ENCODE measurements at regions not wholly inside any gene's neighbourhood (a gene's known extent, or its start where the extent isn't known, plus 50 kb on each side); places are given as distances from the start of the nearest gene placed in this dataset.

DNA sequence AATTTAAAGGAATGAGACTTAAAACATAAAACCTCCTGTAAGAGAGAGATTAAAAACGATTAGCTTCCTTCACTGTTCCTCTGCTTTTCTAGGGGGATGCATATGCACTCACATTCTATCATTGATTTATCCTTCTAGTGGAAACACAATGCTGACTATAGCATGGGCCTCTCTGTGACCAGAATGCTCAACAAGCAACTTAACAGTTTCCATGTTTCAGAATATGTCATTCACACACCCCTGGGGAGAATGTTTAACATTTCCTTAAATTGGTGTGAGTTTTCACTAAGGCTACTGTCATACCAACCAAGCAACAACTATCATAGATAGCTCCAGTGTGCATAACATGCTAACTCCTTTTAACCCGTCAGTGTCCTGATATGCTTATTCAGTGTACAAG is 337.9 kb upstream of the GRM7 start:
- TF ChIP-seq EZH2 (IDR thresholded peaks at IDR 0.05; ENCODE audit: borderline replicate concordance, low read depth, low read length, severe bottlenecking): no peak
- TF ChIP-seq, protein P1, sequence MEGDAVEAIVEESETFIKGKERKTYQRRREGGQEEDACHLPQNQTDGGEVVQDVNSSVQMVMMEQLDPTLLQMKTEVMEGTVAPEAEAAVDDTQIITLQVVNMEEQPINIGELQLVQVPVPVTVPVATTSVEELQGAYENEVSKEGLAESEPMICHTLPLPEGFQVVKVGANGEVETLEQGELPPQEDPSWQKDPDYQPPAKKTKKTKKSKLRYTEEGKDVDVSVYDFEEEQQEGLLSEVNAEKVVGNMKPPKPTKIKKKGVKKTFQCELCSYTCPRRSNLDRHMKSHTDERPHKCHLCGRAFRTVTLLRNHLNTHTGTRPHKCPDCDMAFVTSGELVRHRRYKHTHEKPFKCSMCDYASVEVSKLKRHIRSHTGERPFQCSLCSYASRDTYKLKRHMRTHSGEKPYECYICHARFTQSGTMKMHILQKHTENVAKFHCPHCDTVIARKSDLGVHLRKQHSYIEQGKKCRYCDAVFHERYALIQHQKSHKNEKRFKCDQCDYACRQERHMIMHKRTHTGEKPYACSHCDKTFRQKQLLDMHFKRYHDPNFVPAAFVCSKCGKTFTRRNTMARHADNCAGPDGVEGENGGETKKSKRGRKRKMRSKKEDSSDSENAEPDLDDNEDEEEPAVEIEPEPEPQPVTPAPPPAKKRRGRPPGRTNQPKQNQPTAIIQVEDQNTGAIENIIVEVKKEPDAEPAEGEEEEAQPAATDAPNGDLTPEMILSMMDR (IDR thresholded peaks at IDR 0.05; ENCODE audit: borderline replicate concordance, extremely low read depth, low read length, poor library complexity, severe bottlenecking): no peak

Measured in DND-41 (cell line).